IPS-18c (cell line): ENCODE measurements at regions not wholly inside any gene's neighbourhood (a gene's known extent, or its start where the extent isn't known, plus 50 kb on each side); places are given as distances from the start of the nearest gene placed in this dataset.

ENCODE experiments used
- H3K4me3 ChIP-seq: 2 replicates; pipeline ENCODE4 v1.7.0; 2013; ENCODE audit warnings: low read depth, mild to moderate bottlenecking, low read length, moderate library complexity; ENCODE audit not compliant: insufficient read depth
- H3K9me3 ChIP-seq: one replicate; pipeline ENCODE4 v1.6.1; 2013; ENCODE audit warnings: mild to moderate bottlenecking, low read length, moderate library complexity; ENCODE audit not compliant: control insufficient read depth, insufficient read depth

DNA sequence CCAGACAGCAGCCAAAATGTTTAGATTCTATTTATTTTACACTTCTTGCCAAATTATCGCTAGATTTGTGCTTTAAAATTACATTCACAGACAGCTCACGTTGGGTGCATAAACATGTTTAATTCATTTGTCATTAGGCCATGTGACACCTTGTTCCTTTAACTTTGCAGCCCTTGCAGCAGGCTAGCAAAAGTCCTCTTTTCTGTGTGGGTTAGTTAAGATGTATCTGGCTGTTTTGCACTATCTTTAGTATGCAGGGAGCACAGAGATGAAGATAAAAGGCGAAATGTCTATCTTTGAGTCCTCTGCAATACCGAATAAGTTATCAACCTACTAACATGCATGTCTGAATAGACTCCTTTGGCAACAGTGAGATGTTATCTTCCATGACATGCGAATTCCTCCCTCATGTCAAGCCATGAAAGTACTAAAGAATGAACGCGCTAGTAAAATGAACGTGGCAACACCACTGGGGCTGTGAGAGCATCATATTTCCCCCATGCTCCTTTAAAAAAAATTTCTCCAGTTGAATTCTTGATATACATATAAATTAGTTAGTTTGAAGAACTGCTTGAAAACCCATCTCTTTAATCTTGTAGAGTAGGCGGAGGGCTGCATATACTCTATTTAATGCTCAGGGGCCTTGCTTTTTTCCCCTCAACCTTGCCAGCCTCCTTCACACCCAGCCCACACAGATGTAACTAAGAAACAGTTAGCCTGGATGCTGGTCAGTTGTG, 620.4 kb upstream of the NR2F2 start:
- no peak overlapping the region for H3K4me3 ChIP-seq
- H3K9me3 ChIP-seq, result no peaks in the 10 kb centered on the region

- H3K9me3 ChIP-seq, result no peaks in the 10 kb centered on the region
- no peak overlapping the region for H3K4me3 ChIP-seq
Measured at GRCh38 chr15:95712785-95713184, 617.7 kb upstream of the NR2F2 start.

DNA sequence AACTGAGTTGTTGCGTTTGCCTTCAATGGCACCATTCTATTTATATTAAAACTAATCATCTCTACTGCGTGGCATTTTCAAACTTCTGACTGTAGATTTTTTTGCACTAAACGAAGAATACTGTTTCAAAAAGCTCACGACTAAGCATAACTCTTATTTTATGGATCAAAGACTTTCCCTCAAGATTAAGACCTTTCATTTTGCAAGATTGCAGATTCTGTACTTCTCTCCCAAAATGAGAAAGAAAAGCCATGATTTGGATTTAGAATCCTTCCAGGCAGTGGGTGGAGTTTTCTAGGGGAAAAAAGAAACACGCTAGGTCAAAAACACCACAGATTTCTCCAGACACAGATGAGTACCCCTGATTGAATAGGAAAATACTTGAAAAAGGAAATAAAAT, 617.2 kb upstream of the NR2F2 start:
- Histone ChIP-seq H3K4me3 (no peak overlapping the region), H3K9me3 (no peaks in the 10 kb centered on the region)

DNA sequence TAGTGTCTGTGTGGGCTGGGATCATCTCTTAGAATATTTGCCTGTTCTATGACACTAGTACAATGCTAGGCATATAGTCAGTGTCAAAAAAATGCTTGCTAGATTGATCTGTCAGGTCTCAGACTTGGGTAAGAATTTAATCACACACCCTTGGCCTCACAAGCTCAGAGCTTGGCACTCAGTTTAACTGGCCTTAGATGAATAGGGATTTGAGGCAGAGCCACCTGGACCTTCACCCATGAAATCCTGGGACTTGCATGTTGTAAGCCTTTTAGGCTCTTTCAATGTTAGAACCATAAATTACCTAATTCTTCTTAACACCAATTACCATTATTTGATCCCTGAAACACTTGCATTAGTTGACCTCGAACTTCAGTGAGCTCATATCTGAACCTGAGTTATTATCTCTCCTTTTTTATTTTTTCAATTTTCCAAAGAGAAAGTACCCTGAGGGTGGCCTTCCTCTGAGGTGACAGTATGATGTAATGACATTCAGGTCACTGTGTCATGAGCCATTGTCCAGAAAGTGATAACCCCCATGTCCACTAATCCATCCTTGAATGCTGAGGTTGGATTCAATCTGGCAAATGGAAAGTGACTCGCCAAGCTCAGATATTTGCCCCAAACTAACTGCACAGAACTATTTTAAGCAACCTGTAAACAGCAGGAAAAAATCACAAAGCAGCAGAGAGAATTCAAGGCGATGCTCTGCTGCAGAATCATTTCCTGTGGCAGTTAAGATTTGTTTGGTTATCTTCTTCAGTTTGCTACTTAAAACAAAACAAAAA, 615.2 kb upstream of the NR2F2 start:
- no peaks in the 10 kb centered on the region for H3K9me3 ChIP-seq

DNA sequence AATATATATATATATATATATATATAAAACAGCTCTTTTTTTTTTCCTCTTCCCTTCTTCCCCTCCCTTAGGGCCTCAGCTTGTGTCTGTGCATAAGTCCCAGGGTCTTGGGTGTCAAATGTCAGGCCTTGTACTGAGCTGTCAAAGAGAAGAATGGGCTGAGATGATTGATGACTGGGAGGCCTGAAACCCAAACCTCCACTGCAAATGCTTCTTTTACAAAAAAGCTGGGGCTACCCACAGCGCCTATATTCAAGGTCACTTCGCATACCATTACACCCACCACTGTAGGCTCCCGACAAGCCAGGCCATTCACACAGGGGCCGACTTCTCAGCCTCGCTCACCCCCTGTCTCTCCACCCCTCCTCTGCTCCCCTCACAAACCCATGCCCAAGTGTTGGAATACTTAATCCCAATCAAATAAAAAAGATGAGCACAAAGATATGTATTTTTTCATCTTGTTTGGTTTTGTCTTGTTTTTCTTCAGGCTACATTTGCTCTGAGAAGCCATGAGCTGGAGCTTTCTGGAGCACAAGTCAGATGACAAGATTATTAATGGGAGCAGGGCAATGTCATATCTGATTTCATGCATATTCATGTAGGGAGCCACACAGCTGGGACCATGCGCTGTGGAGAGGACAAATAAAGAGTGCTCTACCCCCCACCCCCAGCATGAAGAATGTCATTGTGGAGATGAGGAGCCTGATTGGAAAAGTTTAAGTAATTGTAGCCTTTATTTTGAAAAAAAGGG, 614.4 kb upstream of the NR2F2 start:
- H3K9me3 ChIP-seq, result no peaks in the 10 kb centered on the region
- H3K4me3 ChIP-seq, result no peak overlapping the region

More for the DNA sequence above, 615.2 kb upstream of the NR2F2 start:
- H3K4me3 ChIP-seq, result no peak overlapping the region

- H3K9me3 ChIP-seq, result no peaks in the 10 kb centered on the region
- H3K4me3 ChIP-seq, result no peak overlapping the region
Measured at GRCh38 chr15:95716708-95717107, 613.8 kb upstream of the NR2F2 start.

DNA sequence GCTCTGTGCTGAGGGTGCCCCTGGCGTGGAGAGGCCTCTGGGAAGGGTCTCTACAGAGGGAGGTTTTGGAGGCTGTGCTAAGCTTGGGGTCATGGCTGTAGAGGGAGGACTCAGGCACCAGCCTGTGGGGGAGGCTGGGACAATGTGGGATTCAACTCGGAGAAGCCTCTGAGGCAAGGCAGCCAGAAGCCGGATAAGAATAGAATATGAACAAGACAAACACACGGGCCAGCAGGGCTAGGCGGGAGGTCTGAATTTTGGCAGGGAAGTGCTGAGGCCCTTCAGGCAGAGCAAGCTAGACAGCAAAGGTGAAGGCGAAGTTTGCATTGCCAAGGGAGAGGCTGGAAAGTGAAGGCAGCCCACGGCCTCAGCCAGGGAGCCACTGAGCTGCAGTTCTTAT, 612.1 kb upstream of the NR2F2 start:
- no peaks in the 10 kb centered on the region for H3K9me3 ChIP-seq
- no peak overlapping the region for H3K4me3 ChIP-seq

DNA sequence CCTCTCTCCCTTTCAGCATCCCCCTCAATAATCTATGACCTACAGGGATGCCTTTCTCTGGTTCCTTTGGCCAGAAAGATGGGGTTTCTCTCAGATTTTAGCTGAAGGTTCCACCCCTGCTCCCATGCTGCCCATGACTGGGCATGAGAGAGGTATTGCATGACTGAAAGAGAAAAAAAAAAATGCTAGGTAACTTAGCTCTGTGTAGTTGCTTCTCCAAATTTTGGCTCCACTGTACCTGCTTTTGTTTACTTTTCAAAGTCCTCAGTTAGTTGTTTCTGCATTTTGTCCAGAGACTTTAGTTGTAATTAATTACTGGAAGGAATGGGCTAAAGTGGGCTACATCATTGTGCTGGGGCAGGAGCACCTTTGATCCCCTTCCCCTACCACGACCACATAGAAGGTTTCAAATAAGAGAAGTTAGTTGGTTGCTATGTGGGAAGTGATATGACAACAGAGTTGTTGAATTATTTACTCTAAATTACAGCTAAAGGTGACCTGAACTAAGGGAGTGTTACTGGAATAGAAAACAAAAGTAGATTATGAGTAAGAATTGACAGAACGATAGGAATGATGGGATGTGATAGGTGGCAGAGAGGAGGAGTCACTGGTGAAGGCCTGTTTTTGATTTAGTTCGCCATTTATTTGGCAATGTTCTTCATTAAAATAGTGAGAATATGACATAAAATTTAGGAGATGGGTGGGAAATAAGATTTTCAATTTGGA, 605.4 kb upstream of the NR2F2 start:
- peaks cover 2% of the 10 kb centered on the region for H3K9me3 ChIP-seq
- no peak overlapping the region for H3K4me3 ChIP-seq

DNA sequence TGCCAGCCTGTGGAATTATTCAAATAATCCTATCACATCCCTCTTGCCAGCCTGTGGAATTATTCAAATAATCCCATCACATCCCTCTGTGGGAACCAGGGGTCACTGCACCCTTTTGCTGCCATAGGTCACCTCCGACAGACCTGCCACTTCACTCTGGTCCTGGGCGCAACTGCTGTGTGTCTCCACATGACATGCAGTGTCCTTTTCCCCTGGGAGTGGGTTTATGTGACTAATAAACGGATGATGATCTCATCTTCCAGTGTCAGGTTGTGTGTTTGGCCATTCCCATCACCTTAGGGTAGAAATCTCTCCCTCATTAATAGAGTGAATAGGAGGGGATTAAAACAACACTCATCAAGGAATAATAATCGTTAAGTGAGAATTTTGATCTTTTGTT, 603.6 kb upstream of the NR2F2 start:
- H3K4me3 ChIP-seq, result no peak overlapping the region
- H3K9me3 ChIP-seq, result peaks cover 2% of the 10 kb centered on the region

GRCh38 chr15:95733931-95734330, 596.6 kb upstream of the NR2F2 start:
- Histone ChIP-seq H3K4me3 (no peak overlapping the region), H3K9me3 (no peaks in the 10 kb centered on the region)

DNA sequence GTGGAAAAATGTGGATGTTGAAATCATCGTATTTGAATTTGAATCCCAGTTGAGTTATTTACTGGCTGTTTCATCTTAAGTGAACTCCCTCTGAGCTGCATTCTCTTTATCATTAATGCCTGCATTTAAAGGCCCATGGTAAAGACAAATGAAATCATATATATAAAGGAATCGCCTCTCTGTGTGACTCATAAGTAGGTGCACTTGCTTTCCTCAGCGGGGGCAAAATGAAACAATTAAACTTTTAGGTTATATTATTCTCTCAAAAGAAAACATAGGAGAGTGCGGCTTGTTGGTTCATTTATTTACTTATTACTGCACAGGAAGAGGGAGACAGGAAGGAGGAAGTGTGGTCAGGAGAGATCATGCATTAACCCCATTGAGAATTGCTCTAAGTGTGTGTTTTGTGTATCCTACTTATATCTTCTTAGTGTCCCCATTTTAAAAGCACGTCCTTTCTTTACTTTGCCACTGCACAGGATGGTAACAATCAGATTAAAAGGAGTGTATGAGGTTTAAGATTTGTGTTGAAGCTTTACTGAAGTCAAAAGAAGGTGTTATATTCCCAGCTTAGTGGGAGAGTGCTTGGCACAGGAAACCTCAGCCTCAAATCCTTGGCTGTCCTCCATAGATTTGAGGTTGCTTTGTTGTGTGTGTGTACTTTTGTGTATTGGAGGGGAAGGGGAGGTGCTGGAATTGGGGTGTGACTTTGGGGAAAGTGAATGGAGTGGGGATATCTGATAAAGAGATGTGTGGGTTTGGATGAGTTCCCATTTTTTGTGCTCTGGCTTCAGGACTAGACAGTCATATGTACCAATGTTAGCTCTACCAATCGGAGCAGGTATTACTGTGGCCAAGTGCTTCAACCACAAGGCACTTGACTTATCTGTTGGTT, 595.8 kb upstream of the NR2F2 start:
- Histone ChIP-seq H3K4me3 (no peak overlapping the region), H3K9me3 (no peaks in the 10 kb centered on the region)

DNA sequence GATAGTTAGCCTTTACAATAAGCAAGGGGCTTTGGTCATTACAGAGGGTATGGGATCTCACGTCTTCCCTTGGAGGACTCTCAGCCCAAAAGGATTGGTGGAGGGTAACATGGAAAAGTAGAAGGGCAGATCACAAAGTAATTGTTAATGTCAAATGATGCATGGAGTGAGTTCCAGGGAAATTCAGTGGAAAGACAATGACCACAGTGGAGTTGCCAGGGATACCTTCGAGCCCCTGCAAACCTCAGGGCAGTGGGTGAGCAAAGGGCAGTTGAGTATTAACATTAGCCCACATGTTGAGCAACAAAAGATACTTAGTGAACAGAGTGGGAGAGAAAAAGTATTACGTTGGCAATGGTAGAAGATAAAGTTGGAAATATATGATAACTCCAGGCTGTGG, 593.4 kb upstream of the NR2F2 start:
- no peaks in the 10 kb centered on the region for H3K9me3 ChIP-seq
- H3K4me3 ChIP-seq, result no peak overlapping the region

GRCh38 chr15:95739131-95739530, 591.4 kb upstream of the NR2F2 start:
- no peak overlapping the region for H3K4me3 ChIP-seq
- H3K9me3 ChIP-seq, result no peaks in the 10 kb centered on the region

DNA sequence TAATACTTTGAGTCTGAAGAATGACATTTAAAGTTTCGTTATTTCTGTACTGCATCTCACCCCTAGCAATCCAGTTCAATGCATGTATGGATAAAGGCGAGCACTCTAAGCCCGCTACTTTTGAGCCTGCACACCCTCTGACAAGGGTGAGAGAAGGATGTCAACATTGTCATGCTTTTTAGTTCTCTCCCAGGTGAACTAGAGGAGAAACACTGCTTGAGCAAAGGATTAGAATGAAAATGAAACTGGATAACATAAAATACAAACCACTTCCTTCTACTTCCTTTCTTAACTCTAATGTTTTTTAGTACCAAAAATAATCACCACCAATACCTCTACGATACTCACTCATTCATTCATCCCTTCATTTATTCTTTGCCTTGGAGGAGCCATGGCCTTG, 588.7 kb upstream of the NR2F2 start:
- Histone ChIP-seq H3K9me3 (no peaks in the 10 kb centered on the region), H3K4me3 (no peak overlapping the region)

GRCh38 chr15:95742256-95742655, 588.2 kb upstream of the NR2F2 start:
- H3K9me3 ChIP-seq, result no peaks in the 10 kb centered on the region
- H3K4me3 ChIP-seq, result no peak overlapping the region

DNA sequence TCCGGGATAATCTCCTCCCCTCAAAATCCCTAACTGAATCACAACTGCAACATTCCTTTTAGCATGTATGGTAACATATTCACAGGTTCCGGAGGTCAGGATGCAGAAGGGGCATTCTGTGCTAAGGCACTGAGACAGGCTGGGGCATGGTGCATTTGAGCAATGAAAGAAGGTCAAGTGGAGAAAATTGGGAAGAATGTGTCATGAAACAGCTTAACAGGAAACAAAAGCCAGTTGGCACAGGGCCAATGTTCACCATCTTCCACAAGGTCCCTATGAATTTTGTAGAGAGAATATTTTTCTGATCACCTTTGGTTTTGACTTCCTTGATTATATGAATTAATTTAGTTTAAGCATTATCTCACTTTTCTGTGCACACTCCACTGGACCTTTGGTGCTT, 587.7 kb upstream of the NR2F2 start:
- Histone ChIP-seq H3K4me3 (no peak overlapping the region), H3K9me3 (no peaks in the 10 kb centered on the region)
